ENCODE measurements at regions not wholly inside any gene's neighbourhood (a gene's known extent, or its start where the extent isn't known, plus 50 kb on each side); places are given as distances from the start of the nearest gene placed in this dataset.

DNA sequence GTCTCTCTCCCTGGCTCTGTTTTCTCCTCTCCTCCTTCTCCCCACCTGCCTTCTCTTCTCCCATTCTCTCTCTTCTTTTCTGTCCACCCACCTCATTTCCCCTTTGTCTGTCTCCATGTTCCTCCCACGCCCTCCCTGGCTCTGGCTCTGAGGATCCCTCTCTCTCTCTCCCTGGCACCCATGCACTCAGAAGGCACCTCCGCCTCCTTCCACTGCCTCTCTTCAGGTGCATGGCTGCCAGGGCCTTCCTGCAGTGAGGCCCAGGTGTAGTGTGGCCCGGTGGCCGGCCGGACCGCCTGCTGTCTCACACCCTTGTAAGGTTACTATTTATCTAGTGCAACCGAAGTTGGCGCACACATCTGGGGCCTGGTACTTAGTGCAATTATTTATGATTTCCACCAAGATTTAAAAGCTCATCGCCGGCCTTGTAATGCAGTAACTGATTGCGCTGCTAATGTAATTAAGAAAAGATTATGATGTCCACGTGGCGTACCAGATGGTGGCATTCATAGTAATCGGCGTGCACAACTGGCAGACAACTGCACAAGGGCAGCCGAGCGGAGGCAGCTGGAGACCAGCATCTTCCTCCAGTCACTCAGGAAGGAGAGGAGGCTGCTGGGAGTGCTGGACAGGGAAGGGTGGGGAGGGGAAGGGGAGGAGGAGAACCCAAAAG, 50.4 kb upstream of the MVB12B start:
- in situ Hi-C loops (cut with MboI; ENCODE audit: low sequenced_read_pairs, unreplicated experiment): no loop called here

More for the DNA sequence above, 50.4 kb upstream of the MVB12B start:
- no peak for DNase-seq (ENCODE audit: low spot score)
- no peak for TF ChIP-seq CTCF (IDR thresholded peaks at IDR 0.05; ENCODE audit: borderline replicate concordance, control extremely low read depth, extremely low read depth, insufficient read depth, missing control alignments)

Measured in GM13976 (cell line).